ENCODE measurements at regions not wholly inside any gene's neighbourhood (a gene's known extent, or its start where the extent isn't known, plus 50 kb on each side); places are given as distances from the start of the nearest gene placed in this dataset.

- TF ChIP-seq, protein P1, sequence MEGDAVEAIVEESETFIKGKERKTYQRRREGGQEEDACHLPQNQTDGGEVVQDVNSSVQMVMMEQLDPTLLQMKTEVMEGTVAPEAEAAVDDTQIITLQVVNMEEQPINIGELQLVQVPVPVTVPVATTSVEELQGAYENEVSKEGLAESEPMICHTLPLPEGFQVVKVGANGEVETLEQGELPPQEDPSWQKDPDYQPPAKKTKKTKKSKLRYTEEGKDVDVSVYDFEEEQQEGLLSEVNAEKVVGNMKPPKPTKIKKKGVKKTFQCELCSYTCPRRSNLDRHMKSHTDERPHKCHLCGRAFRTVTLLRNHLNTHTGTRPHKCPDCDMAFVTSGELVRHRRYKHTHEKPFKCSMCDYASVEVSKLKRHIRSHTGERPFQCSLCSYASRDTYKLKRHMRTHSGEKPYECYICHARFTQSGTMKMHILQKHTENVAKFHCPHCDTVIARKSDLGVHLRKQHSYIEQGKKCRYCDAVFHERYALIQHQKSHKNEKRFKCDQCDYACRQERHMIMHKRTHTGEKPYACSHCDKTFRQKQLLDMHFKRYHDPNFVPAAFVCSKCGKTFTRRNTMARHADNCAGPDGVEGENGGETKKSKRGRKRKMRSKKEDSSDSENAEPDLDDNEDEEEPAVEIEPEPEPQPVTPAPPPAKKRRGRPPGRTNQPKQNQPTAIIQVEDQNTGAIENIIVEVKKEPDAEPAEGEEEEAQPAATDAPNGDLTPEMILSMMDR (IDR thresholded peaks at IDR 0.05), result no peak
- no peak for TF ChIP-seq POLR2A (IDR thresholded peaks at IDR 0.05)
- TF ChIP-seq EP300 (IDR thresholded peaks at IDR 0.05), result no peak
These were observed 64.4 kb upstream of the EMX2 start for GRCh38 chr10:117477961-117478670.
